Lung microvascular endothelial cell (primary cell): ENCODE measurements at regions not wholly inside any gene's neighbourhood (a gene's known extent, or its start where the extent isn't known, plus 50 kb on each side); places are given as distances from the start of the nearest gene placed in this dataset.
"Not testable (repeated sequence)": the region's sequence is repeated elsewhere in the genome, so short reads cannot be mapped to it uniquely, and the experiment has no call there.

Source experiments
- DNase-seq, 2 donors: peaks; one replicate each; pipeline versions ENCODE4 v3.0.0 to v3.0.0-alpha.2; 2010; ENCODE audit warnings: low read depth in 2 of 2

- no peak for DNase-seq
Measured at GRCh38 chr16:52799149-52799548, 252.2 kb upstream of the TOX3 start.

DNA sequence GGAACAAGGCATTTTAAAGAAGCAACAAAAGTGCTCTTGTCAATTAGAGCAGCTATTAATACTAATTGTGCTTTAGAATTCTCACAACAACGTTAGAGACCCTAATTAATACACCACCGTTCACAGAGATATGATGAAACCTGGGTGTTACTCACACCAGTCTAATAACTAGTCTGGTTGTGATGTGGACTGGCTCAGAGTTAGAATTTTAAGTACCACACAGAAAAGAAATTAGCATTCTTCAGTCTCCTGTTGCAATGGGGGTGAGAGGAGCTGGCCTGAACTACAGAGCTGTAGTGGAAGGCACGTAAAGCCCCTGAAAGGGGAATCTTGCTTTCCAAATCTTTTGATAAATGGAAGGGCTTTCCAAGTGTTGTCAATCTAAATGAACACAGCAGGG is 240.8 kb upstream of the TOX3 start:
- DNase-seq, result no peak

DNA sequence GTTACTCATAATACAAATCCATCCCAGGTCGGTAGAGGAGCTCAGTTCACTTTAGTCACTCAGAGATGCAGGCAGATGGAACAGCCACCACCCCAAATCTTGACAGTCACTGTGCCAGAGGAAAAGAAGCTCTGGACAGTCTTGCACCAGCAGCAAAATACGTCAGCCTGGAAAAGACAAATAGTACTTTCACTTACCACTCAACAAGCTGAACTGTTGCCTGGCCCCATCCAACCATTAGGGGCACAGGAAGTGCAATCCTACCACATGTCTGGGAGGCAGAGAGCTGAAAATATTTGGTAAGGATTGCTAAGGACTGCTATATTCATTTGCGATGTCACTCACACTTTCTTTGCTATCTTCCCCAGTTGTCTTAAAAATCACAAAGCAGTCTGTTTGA is 239.1 kb upstream of the TOX3 start:
- DNase-seq, result no peak

DNA sequence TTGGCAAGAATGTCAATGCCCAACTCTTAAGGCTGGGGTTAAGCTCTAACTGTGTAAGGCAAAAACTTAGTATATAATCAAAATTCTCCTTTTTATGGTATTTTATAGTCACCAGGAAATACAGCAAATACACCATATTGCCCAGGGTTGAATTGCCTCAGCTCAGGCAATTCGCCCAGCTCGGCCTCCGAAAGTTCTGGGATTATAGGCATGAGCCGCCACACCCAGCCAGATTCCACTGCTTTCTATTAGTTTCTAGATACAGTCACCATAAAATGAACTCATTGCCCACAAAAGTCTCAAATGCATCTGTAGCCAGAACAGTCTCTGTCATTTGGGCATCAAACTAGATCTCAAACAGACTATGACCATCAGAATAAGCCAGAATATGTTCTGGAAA is 238.7 kb upstream of the TOX3 start:
- no peak for DNase-seq

DNA sequence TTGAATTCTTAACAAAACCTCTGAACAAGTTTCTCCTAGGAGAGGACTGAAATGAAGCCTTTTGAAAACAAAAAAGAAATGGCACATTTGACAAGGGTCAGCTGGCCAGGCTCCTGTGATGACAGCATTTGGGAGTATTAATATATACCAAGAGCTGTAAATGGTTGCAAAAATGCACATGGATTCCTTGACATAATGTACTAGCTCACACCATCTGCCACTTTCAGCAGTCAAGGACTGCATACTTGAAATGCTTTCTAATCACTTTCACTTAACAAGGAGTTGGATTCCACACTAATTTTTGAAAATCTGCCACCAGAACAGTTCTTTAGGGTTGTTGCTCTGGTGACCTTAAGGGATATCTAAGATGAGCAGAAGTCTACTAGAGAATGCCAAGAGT is 236.7 kb upstream of the TOX3 start:
- no peak for DNase-seq

GRCh38 chr16:52781005-52781630 is 234.2 kb upstream of the TOX3 start:
- no peak for DNase-seq

DNA sequence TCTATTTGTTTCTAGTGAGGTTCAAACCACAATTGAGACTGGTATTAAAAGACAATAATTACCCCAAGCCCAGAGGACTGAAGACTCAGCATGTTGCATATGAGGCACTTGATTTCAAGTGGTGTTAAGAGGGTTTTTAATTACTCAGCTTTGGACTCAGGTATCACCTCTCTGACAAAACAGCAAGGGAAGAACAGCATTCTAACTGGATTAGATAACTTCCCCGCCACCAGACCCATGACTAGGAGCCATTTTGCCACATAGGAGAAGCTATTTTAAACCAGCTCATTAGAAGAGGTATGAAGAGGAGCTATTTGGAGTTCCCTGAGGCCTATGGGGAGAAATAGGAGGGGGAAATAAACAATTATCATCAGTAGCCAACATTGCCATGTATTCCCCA is 226.1 kb upstream of the TOX3 start:
- no peak for DNase-seq

- no peak for DNase-seq
Measured at GRCh38 chr16:52770828-52771227, 223.9 kb upstream of the TOX3 start.

DNA sequence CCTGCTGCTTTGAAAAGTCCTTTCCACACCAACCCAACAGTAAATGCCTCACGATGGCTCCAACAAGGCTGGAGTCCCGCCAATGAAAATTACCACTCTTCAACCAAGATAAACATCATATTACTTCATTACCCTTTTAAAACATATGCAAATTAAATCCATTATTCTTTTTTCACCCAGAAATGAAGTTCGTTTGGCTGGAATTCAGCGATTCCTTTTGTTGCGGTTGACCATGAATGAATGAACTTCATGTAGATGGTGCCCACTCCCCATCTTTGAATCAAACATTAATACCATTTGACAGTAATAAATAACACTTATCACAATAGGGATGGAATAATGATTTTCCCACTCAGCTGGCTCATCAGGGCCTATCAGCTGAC is 211.5 kb upstream of the TOX3 start:
- DNase-seq, result no peak

- no peak for DNase-seq
Measured at GRCh38 chr16:52757746-52758472, 211.0 kb upstream of the TOX3 start.

GRCh38 chr16:52756812-52757517 is 210.0 kb upstream of the TOX3 start:
- no peak for DNase-seq

- DNase-seq, result no peak
Measured at GRCh38 chr16:52755396-52755795, 208.5 kb upstream of the TOX3 start.

- DNase-seq, result no peak
Measured at GRCh38 chr16:52751035-52751434, 204.1 kb upstream of the TOX3 start.

DNA sequence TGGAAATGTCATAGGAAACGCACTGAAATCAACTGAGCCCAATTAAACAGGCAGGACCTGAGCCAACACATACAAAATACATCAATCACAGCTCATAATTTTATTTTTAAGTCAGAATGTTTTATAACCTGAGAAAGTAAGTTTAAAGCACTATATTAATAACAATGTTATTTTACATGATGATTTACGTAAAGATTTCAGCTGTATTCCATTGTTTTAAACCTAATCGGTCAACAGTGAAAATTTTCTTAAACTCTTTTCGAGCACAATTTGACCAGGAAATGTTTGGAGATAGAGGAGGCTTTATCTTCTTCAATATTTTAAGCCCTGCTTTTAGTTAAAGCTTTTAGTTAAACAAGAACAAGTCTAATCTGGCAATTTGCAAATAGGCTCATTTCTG is 201.8 kb upstream of the TOX3 start:
- no peak for DNase-seq

GRCh38 chr16:52747088-52747595 is 200.2 kb upstream of the TOX3 start:
- DNase-seq, result no peak

GRCh38 chr16:52743707-52744106 is 196.8 kb upstream of the TOX3 start:
- no peak for DNase-seq

- no peak for DNase-seq
Measured at GRCh38 chr16:52742608-52743170, 195.7 kb upstream of the TOX3 start.

DNA sequence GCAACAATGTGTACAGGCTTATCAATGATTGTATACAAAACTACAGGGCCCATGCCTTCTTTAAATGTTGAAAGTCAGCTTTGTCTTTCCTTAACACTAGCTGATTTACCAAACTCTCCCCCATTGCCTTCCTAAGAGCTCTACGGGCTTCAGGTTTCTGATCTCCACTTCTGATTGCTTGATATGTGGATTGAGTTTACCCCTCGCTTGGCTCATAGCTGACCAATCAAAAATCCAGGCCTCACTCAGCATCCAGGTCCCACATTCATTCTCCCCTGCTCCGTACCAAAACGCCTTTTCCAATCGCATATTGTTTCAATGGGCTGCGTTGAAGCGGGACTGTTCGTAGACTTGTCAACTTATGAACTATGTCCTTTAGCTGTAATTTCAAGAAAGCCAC is 195.1 kb upstream of the TOX3 start:
- DNase-seq, result no peak

DNA sequence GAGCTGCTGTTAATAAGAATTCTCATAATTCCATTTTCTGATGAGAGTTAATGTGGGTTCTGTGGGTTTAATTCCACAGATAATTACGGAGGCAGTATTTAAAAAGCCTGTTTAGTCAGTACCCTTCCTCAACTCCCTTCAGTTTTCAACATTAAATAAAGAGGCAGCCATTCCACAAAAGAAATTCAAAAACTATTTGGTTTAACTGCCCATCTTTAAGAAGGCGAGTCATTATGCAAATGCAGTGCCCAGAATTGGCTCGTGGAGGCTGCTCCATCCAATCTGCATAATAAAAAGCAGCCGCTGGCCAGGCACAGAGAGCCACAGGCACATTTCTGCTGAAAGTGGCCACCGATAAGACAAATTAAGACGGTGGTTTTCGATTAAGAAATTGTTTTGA is 194.4 kb upstream of the TOX3 start:
- DNase-seq, result no peak

DNA sequence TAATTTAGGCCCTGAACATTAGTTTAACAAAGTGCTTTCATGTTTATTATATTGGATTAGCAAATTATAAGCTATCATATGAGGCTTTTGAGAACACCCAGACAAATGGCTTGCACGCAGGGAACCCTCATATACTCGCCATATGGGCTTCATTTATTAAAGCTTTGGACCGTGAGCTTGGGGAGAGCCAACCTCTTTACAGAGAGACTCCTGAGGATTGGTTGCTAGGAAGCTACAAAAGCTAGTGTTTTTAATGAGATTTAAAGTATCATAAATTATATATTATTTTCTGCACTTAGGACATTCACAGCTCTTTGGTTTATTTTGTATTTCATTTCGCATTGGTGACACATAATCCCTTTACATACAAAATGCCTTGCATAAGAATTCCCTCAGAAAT is 193.8 kb upstream of the TOX3 start:
- DNase-seq, result no peak

DNA sequence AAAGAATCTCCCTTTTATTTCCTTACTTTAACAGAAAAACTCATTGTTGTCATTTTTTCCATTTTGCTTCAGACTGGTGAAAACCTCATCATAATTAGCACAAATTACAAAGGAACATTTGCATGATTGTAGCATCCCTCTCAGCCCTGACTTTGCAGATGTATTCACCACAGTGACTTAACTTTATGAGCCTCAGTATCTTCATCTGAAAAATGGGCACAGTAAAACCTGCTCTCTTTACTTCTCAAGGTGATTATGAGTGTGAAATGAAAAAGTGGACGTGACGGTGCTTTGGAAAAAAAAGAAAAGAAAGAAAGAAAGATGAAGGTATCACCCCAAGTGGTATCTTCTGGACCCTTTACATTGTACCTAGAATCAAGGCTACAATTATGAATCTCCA is 193.4 kb upstream of the TOX3 start:
- DNase-seq, result no peak

GRCh38 chr16:52738992-52739391 is 192.0 kb upstream of the TOX3 start:
- DNase-seq, result not testable (repeated sequence)
